ENCODE measurements at regions not wholly inside any gene's neighbourhood (a gene's known extent, or its start where the extent isn't known, plus 50 kb on each side); places are given as distances from the start of the nearest gene placed in this dataset.

GRCh38 chr2:48134704-48135103 lies 179.8 kb upstream of the FOXN2 start:
- no peak for TF ChIP-seq CTCF (conservative IDR thresholded peaks at IDR 0.05; ENCODE audit: low read depth in 2 of 2)
- TF ChIP-seq NANOG (IDR thresholded peaks at IDR 0.05; ENCODE audit: borderline replicate concordance): no peak
- no peak for TF ChIP-seq JUNB (IDR thresholded peaks at IDR 0.05; ENCODE audit: unreplicated experiment)
- TF ChIP-seq REST (IDR thresholded peaks at IDR 0.05; ENCODE audit: unreplicated experiment): no peak

All from GM23338 (cell line).